ENCODE measurements at regions not wholly inside any gene's neighbourhood (a gene's known extent, or its start where the extent isn't known, plus 50 kb on each side); places are given as distances from the start of the nearest gene placed in this dataset.

DNA sequence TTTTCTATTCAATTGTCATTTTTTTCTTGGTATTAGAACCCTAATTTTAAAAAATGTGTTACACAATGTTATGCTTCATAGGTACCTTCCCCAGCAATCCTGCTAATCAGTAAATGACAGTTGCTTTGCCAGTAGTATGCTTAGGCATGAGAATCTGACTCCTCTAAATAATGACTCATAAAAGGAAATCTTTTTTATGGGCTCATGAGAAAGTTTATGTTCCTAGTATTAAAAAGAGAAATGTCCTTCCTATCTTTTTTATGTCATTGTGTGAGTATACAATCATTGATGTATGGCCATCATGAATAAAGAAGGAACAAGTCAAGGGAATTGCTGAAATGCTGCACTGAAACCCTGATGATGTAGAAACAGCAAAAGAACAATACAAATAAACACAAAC, 1237.7 kb upstream of the PCDH20 start:
- Histone ChIP-seq H3K36me3 (ENCODE audit: control insufficient read depth, insufficient read depth, low read length) (no peaks in the 10 kb centered on the region), H3K27me3 (replicated peaks; ENCODE audit: control insufficient read depth, insufficient read depth, low read length) (no peaks in the 10 kb centered on the region), H3K4me3 (replicated peaks; ENCODE audit: low read depth, low read length) (no peak overlapping the region)
- no peak for DNase-seq (ENCODE audit: extremely low read depth, insufficient read length)
- TF ChIP-seq, protein P1, sequence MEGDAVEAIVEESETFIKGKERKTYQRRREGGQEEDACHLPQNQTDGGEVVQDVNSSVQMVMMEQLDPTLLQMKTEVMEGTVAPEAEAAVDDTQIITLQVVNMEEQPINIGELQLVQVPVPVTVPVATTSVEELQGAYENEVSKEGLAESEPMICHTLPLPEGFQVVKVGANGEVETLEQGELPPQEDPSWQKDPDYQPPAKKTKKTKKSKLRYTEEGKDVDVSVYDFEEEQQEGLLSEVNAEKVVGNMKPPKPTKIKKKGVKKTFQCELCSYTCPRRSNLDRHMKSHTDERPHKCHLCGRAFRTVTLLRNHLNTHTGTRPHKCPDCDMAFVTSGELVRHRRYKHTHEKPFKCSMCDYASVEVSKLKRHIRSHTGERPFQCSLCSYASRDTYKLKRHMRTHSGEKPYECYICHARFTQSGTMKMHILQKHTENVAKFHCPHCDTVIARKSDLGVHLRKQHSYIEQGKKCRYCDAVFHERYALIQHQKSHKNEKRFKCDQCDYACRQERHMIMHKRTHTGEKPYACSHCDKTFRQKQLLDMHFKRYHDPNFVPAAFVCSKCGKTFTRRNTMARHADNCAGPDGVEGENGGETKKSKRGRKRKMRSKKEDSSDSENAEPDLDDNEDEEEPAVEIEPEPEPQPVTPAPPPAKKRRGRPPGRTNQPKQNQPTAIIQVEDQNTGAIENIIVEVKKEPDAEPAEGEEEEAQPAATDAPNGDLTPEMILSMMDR (IDR thresholded peaks at IDR 0.05; ENCODE audit: insufficient read depth, low read length, poor library complexity, severe bottlenecking) = no peak

DNA sequence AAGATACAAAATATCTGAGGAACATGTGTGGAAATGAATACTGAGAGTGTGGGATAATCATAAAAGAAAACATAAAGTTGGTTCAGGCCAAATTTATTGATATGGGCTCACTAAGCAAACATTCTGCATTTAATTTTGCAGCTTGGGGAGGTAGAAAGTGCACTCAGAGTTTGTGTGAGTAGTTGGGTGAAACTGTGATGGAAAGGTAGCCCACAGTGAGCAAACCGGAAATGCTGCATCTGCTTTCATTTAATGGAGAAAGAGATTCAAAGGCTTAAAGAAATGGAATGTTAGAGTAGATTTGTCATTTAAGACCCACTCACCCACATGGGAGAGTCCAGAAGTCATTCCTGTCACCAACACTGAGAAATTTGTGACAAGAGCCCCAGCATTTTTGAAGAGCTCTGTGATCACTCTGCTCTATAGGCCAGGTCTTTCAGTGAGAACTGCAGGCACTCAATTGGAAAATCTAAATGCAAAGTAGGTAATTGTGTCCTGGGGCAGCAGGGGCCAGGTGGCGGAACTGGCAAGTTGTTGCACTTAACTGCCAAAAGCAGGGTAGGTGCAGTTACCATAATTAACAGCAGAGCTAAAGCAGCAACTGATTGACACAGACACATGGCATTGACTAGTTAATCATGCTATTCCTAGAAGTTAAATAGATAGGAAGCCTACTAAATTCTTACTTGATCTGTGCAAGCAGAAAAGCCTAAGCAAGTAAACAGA, 1228.3 kb upstream of the PCDH20 start:
- Histone ChIP-seq H3K36me3 (ENCODE audit: control insufficient read depth, insufficient read depth, low read length) (no peaks in the 10 kb centered on the region), H3K27me3 (replicated peaks; ENCODE audit: control insufficient read depth, insufficient read depth, low read length) (no peaks in the 10 kb centered on the region), H3K4me3 (replicated peaks; ENCODE audit: low read depth, low read length) (no peak overlapping the region)
- no peak for DNase-seq (ENCODE audit: extremely low read depth, insufficient read length)
- TF ChIP-seq, protein P1 (IDR thresholded peaks at IDR 0.05; ENCODE audit: insufficient read depth, low read length, poor library complexity, severe bottlenecking) = no peak

DNA sequence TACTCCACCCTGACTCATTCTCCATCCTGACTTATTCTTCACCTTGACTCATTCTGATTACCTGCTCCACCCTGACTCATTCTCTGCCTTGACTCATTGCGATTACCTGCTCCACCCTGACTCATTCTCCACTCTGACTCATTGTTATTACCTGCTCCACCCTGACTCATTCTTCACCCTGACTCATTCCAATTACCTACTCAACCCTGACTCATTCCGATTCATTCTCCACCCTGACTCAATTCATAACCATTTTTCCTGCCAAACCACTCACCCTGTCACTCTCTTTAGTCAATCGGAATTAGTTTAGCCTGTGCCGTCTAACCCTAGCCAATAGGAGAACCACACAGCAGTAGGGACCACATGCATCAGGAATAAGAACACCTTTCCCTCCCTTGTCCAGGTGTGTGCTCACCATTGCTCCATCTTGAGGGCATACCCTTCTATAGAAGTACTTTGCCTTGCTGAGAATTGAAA, 1227.4 kb upstream of the PCDH20 start:
- H3K27me3 ChIP-seq (replicated peaks; ENCODE audit: control insufficient read depth, insufficient read depth, low read length) = no peaks in the 10 kb centered on the region
- H3K4me3 ChIP-seq (replicated peaks; ENCODE audit: low read depth, low read length) = no peak overlapping the region
- no peak for DNase-seq (ENCODE audit: extremely low read depth, insufficient read length)
- H3K36me3 ChIP-seq (ENCODE audit: control insufficient read depth, insufficient read depth, low read length) = no peaks in the 10 kb centered on the region
- TF ChIP-seq, protein P1 (IDR thresholded peaks at IDR 0.05; ENCODE audit: insufficient read depth, low read length, poor library complexity, severe bottlenecking) = no peak

DNA sequence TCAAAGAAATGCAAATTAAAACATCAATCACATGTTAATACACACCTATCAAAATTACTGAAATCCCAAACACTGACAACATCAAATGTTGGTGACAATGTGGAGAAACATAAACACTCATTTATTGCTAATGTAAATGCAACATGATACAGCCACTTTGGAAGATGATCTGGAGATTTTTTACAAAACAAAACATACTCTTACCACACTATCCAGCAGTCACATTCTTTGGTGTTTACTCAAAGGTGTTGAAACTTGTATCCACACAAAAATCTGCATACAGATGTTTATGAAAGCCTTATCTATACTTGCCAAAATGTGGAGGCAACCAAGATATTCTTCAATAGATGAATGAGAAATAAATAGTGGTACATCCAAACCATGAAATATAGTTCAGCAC, 1219.5 kb upstream of the PCDH20 start:
- Histone ChIP-seq H3K36me3 (ENCODE audit: control insufficient read depth, insufficient read depth, low read length) (no peaks in the 10 kb centered on the region), H3K4me3 (replicated peaks; ENCODE audit: low read depth, low read length) (no peak overlapping the region), H3K27me3 (replicated peaks; ENCODE audit: control insufficient read depth, insufficient read depth, low read length) (no peaks in the 10 kb centered on the region)
- TF ChIP-seq, protein P1 (IDR thresholded peaks at IDR 0.05; ENCODE audit: insufficient read depth, low read length, poor library complexity, severe bottlenecking) = no peak
- no peak for DNase-seq (ENCODE audit: extremely low read depth, insufficient read length)

DNA sequence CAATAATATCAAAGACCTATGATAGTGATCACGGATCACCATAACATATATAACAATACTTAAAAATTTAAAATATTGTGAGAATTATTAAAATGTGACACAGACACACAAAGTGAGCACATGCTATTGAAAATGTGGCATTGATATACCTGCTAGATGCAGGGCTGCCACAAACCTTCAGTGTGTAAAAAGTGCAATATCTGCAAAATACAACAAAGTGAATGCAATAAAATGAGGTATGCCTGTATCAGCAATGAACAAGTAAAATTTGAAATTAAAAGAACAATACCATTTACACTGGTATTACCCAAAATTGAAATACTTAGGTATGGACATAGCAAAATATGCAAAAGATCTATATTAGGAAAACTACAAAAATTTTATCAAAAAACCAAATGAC, 1217.8 kb upstream of the PCDH20 start:
- Histone ChIP-seq H3K4me3 (replicated peaks; ENCODE audit: low read depth, low read length) (no peak overlapping the region), H3K27me3 (replicated peaks; ENCODE audit: control insufficient read depth, insufficient read depth, low read length) (no peaks in the 10 kb centered on the region), H3K36me3 (ENCODE audit: control insufficient read depth, insufficient read depth, low read length) (no peaks in the 10 kb centered on the region)
- DNase-seq (ENCODE audit: extremely low read depth, insufficient read length) = no peak
- TF ChIP-seq, protein P1 (IDR thresholded peaks at IDR 0.05; ENCODE audit: insufficient read depth, low read length, poor library complexity, severe bottlenecking) = no peak
